Thymus (tissue), 11 donors: ENCODE measurements at regions not wholly inside any gene's neighbourhood (a gene's known extent, or its start where the extent isn't known, plus 50 kb on each side); places are given as distances from the start of the nearest gene placed in this dataset.

Source experiments
- DNase-seq, 9 donors: peaks; one replicate each; pipeline ENCODE4 v3.0.0-alpha.2; 2013; ENCODE audit warnings: low spot score in 9 of 9, low read depth in 6 of 9, missing footprints in 1 of 9
- H3K27ac ChIP-seq, 2 donors: one replicate each; pipeline ENCODE4 v1.5.1; 2013; ENCODE audit warnings: control low read depth in 1 of 2, low read depth in 1 of 2, low read length in 1 of 2, mild to moderate bottlenecking in 1 of 2, moderate library complexity in 1 of 2
- H3K27me3 ChIP-seq, 2 donors: one replicate each; pipeline ENCODE4 v1.5.1; 2013; ENCODE audit warnings: low read length in 1 of 2; ENCODE audit not compliant: control insufficient read depth in 2 of 2, insufficient read depth in 1 of 2
- H3K36me3 ChIP-seq, 2 donors: one replicate each; pipeline ENCODE4 v1.5.1; 2013; ENCODE audit warnings: low read length in 1 of 2, mild to moderate bottlenecking in 1 of 2, moderate library complexity in 1 of 2; ENCODE audit not compliant: control insufficient read depth in 2 of 2, insufficient read depth in 2 of 2
- H3K4me1 ChIP-seq, 2 donors: one replicate each; pipeline ENCODE4 v1.5.1; 2013; ENCODE audit warnings: low read length in 2 of 2; ENCODE audit not compliant: control insufficient read depth in 2 of 2, insufficient read depth in 2 of 2
- H3K4me3 ChIP-seq, 2 donors: one replicate each; pipeline ENCODE4 v1.5.1; 2013; ENCODE audit warnings: low read length in 2 of 2, control low read depth in 1 of 2, mild to moderate bottlenecking in 1 of 2
- H3K9me3 ChIP-seq, 2 donors: one replicate each; pipeline ENCODE4 v1.5.1; 2013; ENCODE audit warnings: low read length in 1 of 2, mild to moderate bottlenecking in 1 of 2; ENCODE audit not compliant: control insufficient read depth in 2 of 2, insufficient read depth in 1 of 2
- WGBS: extraction: QIAGEN DNeasy Blood & Tissue Kit; methylation state at CpG from one replicate; pipeline ENCODE4 v1.1.7; 2013; 5-methylcytosine and 5-hydroxymethylcytosine counted together
- donor health status: healthy.

DNA sequence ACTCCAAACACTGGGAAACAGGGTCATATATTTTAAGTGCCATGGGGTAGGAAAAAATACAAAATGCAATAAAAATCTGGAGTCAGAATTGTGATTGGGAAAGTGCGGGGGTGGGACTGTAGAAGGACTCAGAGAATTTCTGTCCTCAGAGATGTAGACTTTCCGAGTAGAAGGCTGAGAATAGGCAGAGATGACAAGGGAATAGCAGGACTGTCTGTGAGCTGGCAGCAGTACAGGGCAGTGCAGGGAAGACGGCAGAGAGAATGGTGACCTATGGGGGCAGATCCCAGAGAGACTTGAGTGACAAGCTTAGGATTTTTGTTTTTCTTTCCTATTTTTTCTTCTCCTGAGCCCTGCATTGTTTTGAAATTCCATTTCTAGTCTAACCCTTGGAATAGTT lies 127.6 kb downstream of the SLC16A9 start:
- DNase-seq: no peak
- Histone ChIP-seq H3K27me3 (no peaks in the 10 kb centered on the region), H3K27ac (no peak overlapping the region), H3K4me3 (no peak overlapping the region), H3K9me3 (no peaks in the 10 kb centered on the region), H3K4me1 (no peaks in the 10 kb centered on the region), H3K36me3 (no peaks in the 10 kb centered on the region)
- 96% methylated on average over 3 of the region's 3 CpGs for WGBS

DNA sequence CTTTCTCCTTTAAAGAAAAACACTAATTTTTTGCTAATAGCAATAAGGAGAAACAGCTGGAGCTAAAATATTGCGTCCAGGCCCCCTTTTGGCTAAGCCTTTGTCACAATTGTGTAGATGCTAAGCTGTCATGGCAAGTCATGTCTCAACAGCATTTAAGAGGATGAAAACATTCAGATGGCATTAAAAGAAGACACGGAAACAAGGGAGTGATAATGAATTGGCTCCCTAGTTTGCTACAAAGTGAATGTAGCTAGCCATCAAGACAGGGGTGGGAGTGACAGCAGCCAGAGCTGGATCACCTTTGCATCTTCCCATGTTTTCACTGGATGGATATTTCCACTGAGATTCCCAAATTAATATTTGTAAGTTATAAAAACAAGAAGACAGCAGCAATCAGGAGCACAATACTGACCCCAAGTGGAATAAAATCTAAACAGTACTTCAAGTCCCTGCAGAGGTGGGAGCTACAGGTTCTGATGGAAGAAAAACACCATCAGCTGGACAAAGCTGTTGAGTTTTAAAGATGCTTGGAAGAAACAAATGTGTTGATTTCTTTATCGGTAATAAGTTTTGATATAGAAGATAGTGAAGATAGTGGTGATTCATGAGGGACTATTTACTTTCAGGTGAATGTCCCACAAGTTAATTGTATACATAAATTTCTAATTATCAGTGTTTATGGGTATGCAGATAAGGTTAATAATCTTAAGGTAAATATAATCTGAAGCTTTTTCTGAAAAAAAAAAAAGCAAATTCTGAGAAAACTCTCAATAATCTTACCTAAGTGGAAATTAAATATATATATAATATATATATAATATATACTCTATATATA lies 129.4 kb downstream of the SLC16A9 start:
- WGBS: 55% methylated on average over 3 of the region's 3 CpGs
- Histone ChIP-seq H3K4me3 (no peak overlapping the region), H3K27me3 (no peaks in the 10 kb centered on the region), H3K36me3 (no peaks in the 10 kb centered on the region), H3K4me1 (no peaks in the 10 kb centered on the region), H3K27ac (no peak overlapping the region), H3K9me3 (no peaks in the 10 kb centered on the region)
- DNase-seq: no peak

DNA sequence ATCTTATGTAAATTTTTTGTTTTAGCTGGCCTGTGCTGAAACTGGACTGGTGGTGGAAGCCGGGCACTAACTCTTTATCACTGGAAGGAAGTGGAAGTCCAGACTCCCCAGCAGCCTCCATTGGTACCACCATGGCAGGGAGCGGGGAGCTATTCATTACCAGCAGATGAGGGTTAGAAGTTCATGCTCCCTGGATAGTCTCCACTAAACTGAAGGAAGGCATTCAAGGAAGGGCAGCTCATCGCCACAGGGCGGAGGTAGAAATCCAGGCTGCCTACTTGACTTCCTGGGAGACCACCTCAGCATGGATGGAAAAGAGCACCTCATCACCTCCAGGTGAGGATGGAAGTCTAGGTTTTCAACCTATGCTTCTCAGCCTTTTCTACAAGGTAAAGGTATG lies 130.9 kb downstream of the SLC16A9 start:
- Histone ChIP-seq H3K4me1 (no peaks in the 10 kb centered on the region), H3K4me3 (no peak overlapping the region), H3K36me3 (no peaks in the 10 kb centered on the region), H3K9me3 (no peaks in the 10 kb centered on the region), H3K27me3 (no peaks in the 10 kb centered on the region), H3K27ac (no peak overlapping the region)
- no peak for DNase-seq
- WGBS: 93% methylated on average over 4 of the region's 4 CpGs

DNA sequence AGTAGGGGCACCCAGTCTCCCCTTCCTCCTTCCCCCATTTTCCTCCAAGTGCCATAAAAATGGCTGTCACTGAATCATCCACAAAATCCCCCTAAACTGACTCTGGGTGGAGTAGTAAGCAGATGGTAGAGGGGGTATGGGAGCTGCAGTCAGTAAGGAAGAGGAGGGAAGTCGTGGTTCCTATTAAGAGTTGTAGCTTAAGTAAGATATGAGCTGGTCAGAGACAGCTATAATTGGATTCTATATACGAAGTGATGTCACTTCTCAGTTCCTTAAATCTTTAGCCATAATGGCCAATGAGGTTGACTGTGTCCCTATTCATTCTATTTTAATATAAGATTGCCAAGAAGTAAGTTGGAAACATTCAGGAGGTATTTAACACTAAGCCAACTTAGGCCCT lies 131.7 kb downstream of the SLC16A9 start:
- H3K27me3 ChIP-seq: no peaks in the 10 kb centered on the region
- no peak for DNase-seq
- H3K4me1 ChIP-seq: no peaks in the 10 kb centered on the region
- no peak overlapping the region for H3K27ac ChIP-seq
- WGBS: 61% methylated on average over 2 of the region's 2 CpGs
- H3K4me3 ChIP-seq: no peak overlapping the region
- H3K36me3 ChIP-seq: no peaks in the 10 kb centered on the region
- no peaks in the 10 kb centered on the region for H3K9me3 ChIP-seq

DNA sequence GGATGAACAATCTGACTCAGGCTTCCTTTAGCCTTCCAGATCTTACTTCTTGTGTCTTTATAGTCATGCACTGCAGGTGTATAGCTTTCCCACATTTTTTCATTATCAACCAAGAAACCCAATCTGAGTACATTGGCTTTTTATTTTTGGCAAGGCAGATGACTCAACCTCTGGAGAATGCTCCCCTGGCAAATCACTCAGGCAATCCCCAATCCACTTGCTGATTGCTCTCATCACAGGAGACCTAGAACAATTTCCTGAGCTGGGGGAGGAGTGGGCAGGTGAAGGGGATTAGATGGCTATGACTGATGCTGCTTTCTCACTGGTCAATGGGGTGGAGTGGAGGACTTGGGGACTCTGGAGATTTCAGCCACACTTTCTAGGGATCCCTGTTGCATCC lies 134.4 kb downstream of the SLC16A9 start:
- H3K4me1 ChIP-seq: no peaks in the 10 kb centered on the region
- H3K27me3 ChIP-seq: no peaks in the 10 kb centered on the region
- no peak for DNase-seq
- H3K4me3 ChIP-seq: no peak overlapping the region
- H3K9me3 ChIP-seq: no peaks in the 10 kb centered on the region
- H3K27ac ChIP-seq: no peak overlapping the region
- no peaks in the 10 kb centered on the region for H3K36me3 ChIP-seq

DNA sequence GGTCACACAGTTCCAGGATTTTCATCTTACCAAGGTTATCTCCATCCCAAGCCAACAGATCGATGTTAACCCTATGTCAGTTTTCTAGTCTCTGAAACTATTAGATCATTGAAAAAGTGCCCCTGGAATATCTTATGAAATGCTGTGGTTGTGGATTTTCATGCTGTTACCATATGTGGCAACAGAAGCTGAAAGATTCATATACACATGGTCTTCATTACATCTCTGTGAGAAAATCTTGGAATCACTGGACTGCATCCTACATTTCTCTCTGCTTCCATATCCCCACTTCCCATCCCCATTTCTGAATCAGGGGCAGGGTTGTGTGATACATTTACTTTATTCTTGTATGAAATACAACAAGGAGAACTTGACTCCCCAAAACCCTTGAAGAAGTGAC lies 146.1 kb downstream of the SLC16A9 start:
- H3K27ac ChIP-seq: no peak overlapping the region
- H3K4me1 ChIP-seq: no peaks in the 10 kb centered on the region
- 95% methylated on average over 1 of the region's 1 CpG for WGBS
- no peaks in the 10 kb centered on the region for H3K36me3 ChIP-seq
- no peak for DNase-seq
- no peaks in the 10 kb centered on the region for H3K27me3 ChIP-seq
- H3K4me3 ChIP-seq: no peak overlapping the region
- peaks cover 0 to 1% of the 10 kb centered on the region in 2 donors for H3K9me3 ChIP-seq

DNA sequence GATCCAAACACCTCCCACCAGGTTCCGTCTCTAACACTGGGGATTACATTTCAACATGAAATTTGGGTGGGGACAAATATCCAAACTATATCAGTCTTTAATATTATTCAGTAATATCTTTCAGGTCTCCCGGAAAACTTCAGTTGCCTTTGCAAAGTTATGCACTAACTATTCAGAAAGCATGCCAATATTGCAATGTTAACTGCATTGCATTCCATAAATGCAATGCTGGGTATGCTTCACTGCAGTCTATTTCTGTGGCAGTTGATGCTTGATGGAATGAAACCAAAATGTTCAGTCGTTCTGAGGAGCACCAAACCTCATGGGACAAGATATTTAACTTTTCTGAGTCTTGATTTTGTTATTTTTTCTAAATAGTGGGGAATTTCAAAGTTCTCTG lies 147.5 kb downstream of the SLC16A9 start:
- Histone ChIP-seq H3K27ac (no peak overlapping the region), H3K27me3 (no peaks in the 10 kb centered on the region), H3K9me3 (peaks cover 0 to 1% of the 10 kb centered on the region in 2 donors), H3K36me3 (no peaks in the 10 kb centered on the region), H3K4me1 (no peaks in the 10 kb centered on the region), H3K4me3 (no peak overlapping the region)
- WGBS: 85% methylated on average over 3 of the region's 3 CpGs
- DNase-seq: no peak

DNA sequence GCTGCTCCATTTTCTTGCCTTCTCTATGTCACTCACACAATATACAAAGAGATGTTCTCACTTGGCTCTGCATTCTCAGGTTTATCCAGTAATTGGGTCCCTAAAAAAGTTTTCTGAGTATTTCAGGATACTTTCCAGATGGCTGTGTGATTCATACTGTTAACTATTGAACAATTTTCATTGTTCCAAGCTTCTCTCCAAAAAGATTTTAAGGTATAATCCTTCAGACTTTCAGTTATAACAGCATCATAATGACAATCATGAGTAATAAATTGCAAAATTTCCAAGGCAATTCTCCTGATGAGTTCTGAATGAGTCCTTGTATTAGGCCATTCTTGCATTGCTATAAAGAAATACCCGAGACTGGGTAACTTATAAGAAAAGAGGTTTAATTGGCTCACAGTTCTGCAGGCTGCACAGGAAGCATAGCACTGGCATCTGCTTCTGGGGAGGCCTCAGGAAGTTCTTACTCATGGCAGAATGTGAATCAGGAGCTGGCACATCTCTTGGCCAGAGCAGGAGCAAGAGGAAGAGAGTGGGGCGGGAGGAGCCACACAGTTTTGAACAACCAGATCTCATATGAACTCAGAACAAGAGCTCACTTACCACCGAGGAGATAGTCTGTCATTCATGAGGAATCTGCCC lies 148.1 kb downstream of the SLC16A9 start:
- Histone ChIP-seq H3K9me3 (peaks cover 0 to 1% of the 10 kb centered on the region in 2 donors), H3K4me3 (no peak overlapping the region), H3K27me3 (no peaks in the 10 kb centered on the region), H3K36me3 (no peaks in the 10 kb centered on the region), H3K27ac (no peak overlapping the region), H3K4me1 (no peaks in the 10 kb centered on the region)
- DNase-seq: no peak
- 83% methylated on average over 3 of the region's 3 CpGs for WGBS

DNA sequence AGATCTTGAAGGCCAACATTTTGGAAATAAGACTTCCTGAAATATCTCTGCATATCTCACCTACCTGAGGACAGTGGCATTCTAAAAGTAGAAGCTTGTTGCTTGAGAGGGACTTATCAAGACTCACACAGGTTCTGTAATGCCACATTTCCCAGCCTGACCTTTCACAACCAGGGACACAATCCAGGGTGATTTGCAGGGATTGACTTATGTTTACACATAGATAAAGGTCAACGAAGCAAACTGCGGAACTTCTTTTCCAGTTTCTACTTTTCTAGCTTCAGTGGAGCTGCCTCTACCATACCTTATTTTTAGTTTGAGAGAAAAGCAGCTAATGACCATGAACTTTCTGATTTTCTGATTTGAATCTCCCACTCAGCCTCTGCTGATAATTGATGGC lies 148.7 kb downstream of the SLC16A9 start:
- Histone ChIP-seq H3K9me3 (peaks cover 0 to 1% of the 10 kb centered on the region in 2 donors), H3K27me3 (no peaks in the 10 kb centered on the region), H3K4me3 (no peak overlapping the region), H3K4me1 (no peaks in the 10 kb centered on the region), H3K36me3 (no peaks in the 10 kb centered on the region), H3K27ac (no peak overlapping the region)
- 91% methylated on average over 2 of the region's 2 CpGs for WGBS
- DNase-seq: no peak
